ENCODE measurements at regions not wholly inside any gene's neighbourhood (a gene's known extent, or its start where the extent isn't known, plus 50 kb on each side); places are given as distances from the start of the nearest gene placed in this dataset.

DNA sequence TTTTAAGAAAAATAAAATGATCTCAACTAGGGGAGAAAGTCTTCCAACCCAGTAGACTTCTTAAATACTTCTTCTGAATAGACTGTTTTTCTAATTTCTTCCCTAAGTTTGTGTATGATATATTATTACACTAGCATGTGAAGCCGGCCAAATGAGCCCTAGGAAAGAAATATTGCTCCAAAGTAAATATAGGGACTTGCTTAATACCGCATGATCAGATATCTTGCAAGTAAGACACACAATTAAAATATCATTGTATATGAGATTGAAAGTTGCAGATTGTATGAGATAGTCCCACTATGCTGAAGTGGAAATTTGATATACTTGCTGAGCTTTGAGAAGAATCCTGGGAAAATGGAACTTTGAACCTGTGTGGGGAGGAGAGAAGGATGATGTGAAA lies 225.7 kb downstream of the BAMBI start:
- H3K27ac Mint-ChIP-seq (ENCODE audit: unreplicated experiment) = no peak overlapping the region
- peaks cover 35% of the 10 kb centered on the region for H3K4me1 Mint-ChIP-seq
- H3K9me3 Mint-ChIP-seq = no peaks in the 10 kb centered on the region
- TF ChIP-seq, protein P1, sequence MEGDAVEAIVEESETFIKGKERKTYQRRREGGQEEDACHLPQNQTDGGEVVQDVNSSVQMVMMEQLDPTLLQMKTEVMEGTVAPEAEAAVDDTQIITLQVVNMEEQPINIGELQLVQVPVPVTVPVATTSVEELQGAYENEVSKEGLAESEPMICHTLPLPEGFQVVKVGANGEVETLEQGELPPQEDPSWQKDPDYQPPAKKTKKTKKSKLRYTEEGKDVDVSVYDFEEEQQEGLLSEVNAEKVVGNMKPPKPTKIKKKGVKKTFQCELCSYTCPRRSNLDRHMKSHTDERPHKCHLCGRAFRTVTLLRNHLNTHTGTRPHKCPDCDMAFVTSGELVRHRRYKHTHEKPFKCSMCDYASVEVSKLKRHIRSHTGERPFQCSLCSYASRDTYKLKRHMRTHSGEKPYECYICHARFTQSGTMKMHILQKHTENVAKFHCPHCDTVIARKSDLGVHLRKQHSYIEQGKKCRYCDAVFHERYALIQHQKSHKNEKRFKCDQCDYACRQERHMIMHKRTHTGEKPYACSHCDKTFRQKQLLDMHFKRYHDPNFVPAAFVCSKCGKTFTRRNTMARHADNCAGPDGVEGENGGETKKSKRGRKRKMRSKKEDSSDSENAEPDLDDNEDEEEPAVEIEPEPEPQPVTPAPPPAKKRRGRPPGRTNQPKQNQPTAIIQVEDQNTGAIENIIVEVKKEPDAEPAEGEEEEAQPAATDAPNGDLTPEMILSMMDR (conservative IDR thresholded peaks at IDR 0.05) = no peak
- H3K4me3 Mint-ChIP-seq = no peak overlapping the region
- peaks cover 3% of the 10 kb centered on the region for H3K27me3 Mint-ChIP-seq (ENCODE audit: low read depth)
- no peaks in the 10 kb centered on the region for H3K36me3 Mint-ChIP-seq (ENCODE audit: low read depth)
- no peak for DNase-seq (ENCODE audit: low read depth, low spot score)

DNA sequence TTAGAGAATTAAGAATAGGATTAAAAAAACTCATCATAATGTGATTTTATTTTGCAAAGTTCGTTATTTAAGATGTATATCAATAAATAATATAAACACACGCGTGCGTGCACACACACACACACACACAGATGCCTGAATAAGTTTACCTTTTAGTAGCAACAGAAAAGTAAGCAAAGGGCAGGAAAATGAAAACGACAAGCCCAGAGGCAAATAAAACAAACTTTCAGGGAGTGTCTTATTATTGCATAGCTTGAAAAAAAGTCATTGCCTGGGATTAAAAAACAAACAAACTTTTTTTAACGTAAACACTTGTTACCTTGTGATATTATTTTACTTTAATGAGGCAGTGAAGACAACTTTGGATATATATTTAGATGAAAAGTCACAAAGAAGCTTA lies 226.4 kb downstream of the BAMBI start:
- Mint-ChIP-seq H3K4me3 (no peak overlapping the region), H3K27me3 (ENCODE audit: low read depth) (peaks cover 3% of the 10 kb centered on the region), H3K4me1 (peaks cover 32% of the 10 kb centered on the region), H3K9me3 (no peaks in the 10 kb centered on the region), H3K36me3 (ENCODE audit: low read depth) (no peaks in the 10 kb centered on the region), H3K27ac (ENCODE audit: unreplicated experiment) (no peak overlapping the region)
- no peak for DNase-seq (ENCODE audit: low read depth, low spot score)
- TF ChIP-seq, protein P1 (conservative IDR thresholded peaks at IDR 0.05) = no peak

DNA sequence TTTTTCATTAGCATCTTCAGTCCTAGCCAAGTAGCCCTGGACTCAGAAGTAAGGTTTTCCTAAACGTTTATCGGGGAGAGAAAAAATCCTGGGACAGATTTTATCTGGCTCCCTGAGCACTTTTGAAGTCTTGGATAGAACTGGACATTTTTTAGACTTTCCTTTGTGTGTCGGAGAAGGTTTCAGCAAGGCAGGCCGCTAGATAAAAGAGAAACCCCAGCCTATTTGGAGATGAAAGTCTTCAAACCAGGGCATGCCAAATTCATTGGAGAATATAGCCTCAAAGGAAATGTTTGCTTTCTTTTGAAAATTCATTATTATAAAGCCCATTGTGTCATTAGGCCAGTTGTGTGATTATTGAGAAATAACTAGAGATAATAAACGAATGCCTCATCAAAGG lies 228.1 kb downstream of the BAMBI start:
- DNase-seq (ENCODE audit: low read depth, low spot score) = no peak
- Mint-ChIP-seq H3K9me3 (no peaks in the 10 kb centered on the region), H3K4me3 (no peak overlapping the region), H3K36me3 (ENCODE audit: low read depth) (no peaks in the 10 kb centered on the region), H3K27ac (ENCODE audit: unreplicated experiment) (no peak overlapping the region), H3K4me1 (peaks cover 32% of the 10 kb centered on the region), H3K27me3 (ENCODE audit: low read depth) (peaks cover 3% of the 10 kb centered on the region)
- TF ChIP-seq, protein P1 (conservative IDR thresholded peaks at IDR 0.05) = no peak

DNA sequence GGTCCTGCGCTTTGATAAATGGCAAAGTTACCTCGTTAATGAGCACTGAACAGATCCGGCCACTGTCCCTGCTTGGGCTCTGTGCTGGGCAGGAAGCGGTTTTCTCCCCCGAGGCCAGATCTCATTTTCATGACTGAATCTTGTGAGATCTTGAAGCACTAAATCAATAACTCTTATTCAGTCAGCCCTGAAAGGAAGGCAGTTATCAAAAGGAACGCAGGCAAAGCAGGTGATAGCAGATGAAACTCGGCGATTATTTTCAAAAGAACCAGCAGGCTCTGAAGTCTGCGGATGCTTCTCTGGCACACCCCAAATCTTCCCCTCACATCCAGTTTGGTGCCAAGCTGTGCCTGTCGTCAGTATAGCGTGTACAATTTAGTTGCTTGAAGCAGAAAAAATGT lies 228.7 kb downstream of the BAMBI start:
- Mint-ChIP-seq H3K27ac (ENCODE audit: unreplicated experiment) (peak overlapping the region; percentile 30), H3K36me3 (ENCODE audit: low read depth) (no peaks in the 10 kb centered on the region), H3K4me3 (no peak overlapping the region), H3K4me1 (peaks cover 32% of the 10 kb centered on the region), H3K27me3 (ENCODE audit: low read depth) (no peaks in the 10 kb centered on the region), H3K9me3 (no peaks in the 10 kb centered on the region)
- no peak for DNase-seq (ENCODE audit: low read depth, low spot score)
- TF ChIP-seq, protein P1 (conservative IDR thresholded peaks at IDR 0.05) = no peak

DNA sequence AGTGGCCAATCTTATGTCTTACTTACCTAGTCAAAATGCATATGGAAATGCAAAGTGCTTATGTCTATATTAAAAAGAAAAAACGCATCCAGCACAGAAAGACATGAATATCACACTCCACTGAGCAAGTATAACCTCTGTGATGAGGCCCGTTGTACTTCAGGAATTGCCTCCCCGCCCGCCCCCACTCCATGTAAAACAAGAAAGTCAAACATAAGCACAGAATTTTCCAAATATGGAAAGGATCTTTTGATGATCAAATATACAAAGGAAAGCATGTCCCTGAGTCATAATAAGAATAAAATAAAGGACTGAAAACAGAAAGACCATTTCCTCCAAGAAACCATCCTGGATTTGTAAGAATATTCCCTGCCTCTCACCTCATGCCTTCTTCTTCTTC lies 229.1 kb downstream of the BAMBI start:
- TF ChIP-seq, protein P1 (conservative IDR thresholded peaks at IDR 0.05) = no peak
- H3K27ac Mint-ChIP-seq (ENCODE audit: unreplicated experiment) = peak overlapping the region; percentile 53
- no peaks in the 10 kb centered on the region for H3K36me3 Mint-ChIP-seq (ENCODE audit: low read depth)
- no peak overlapping the region for H3K4me3 Mint-ChIP-seq
- H3K27me3 Mint-ChIP-seq (ENCODE audit: low read depth) = no peaks in the 10 kb centered on the region
- peaks cover 32% of the 10 kb centered on the region for H3K4me1 Mint-ChIP-seq
- H3K9me3 Mint-ChIP-seq = no peaks in the 10 kb centered on the region
- no peak for DNase-seq (ENCODE audit: low read depth, low spot score)

DNA sequence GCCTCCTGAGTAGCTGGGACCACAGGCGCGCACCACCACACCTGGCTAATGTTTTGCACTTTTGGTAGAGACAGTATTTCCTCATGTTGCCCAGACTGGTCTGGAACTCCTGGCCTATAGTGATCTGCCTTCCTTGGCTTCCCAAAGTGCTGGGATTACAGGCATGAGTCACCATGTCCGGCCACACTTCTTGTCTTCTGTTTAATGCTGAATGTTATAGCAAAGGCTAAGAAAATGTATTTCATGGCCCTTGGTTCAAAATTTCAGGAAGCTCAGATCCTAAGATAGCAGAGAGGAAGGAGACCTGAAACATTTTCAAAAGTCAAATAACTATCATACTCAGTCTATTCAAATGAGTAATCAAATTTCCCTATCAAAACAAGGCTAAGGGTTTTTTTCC lies 229.6 kb downstream of the BAMBI start:
- Mint-ChIP-seq H3K9me3 (no peaks in the 10 kb centered on the region), H3K27ac (ENCODE audit: unreplicated experiment) (peak overlapping the region; percentile 53), H3K4me3 (no peak overlapping the region), H3K36me3 (ENCODE audit: low read depth) (no peaks in the 10 kb centered on the region), H3K27me3 (ENCODE audit: low read depth) (no peaks in the 10 kb centered on the region), H3K4me1 (peaks cover 32% of the 10 kb centered on the region)
- TF ChIP-seq, protein P1 (conservative IDR thresholded peaks at IDR 0.05) = no peak
- no peak for DNase-seq (ENCODE audit: low read depth, low spot score)

Measured in neural crest cell (in vitro differentiated cells).